GM23338 (cell line): ENCODE measurements at regions not wholly inside any gene's neighbourhood (a gene's known extent, or its start where the extent isn't known, plus 50 kb on each side); places are given as distances from the start of the nearest gene placed in this dataset.

Source experiments
- ATAC-seq: fragments of 200-7000 bp; cut with Tn5 transposase; 3 replicates; pipeline ENCODE4 v1.9.1; 2020
- DNase-seq: peaks from one replicate; pipeline ENCODE4 v3.0.0-alpha.2; 2015; ENCODE audit warnings: low spot score
- H2AFZ ChIP-seq: fragments of 200-600 bp; sonication (generic); 2 replicates; pipeline ENCODE4 v1.8.0; 2016; ENCODE audit warnings: antibody characterized with exemption, mild to moderate bottlenecking, moderate library complexity
- H3F3A ChIP-seq: fragments of 200-600 bp; sonication (generic); replicated peaks from 2 replicates; pipeline ENCODE4 v1.8.0; 2017; ENCODE audit warnings: antibody characterized with exemption, mixed run types, low read depth
- H3K27ac ChIP-seq: fragments of 200-600 bp; sonication (generic); 2 replicates; pipeline ENCODE4 v1.6.1; 2016; ENCODE audit warnings: low read depth
- H3K27me3 ChIP-seq: fragments of 200-600 bp; sonication (generic); 2 replicates; pipeline ENCODE4 v1.8.0; 2016; ENCODE audit warnings: mild to moderate bottlenecking, mixed run types, moderate library complexity; ENCODE audit not compliant: insufficient read depth
- H3K36me3 ChIP-seq: fragments of 200-600 bp; sonication (generic); 2 replicates; pipeline ENCODE4 v1.8.0; 2016; ENCODE audit warnings: mild to moderate bottlenecking; ENCODE audit not compliant: insufficient read depth
- H3K4me1 ChIP-seq: fragments of 200-600 bp; sonication (generic); 2 replicates; pipeline ENCODE4 v1.8.0; 2016; ENCODE audit warnings: mild to moderate bottlenecking, moderate library complexity; ENCODE audit not compliant: insufficient read depth
- H3K4me2 ChIP-seq: fragments of 200-600 bp; sonication (generic); 2 replicates; pipeline ENCODE4 v1.7.1; 2017; ENCODE audit warnings: mixed run types
- H3K4me3 ChIP-seq: fragments of 200-600 bp; sonication (generic); 2 replicates; pipeline ENCODE4 v1.6.1; 2016; ENCODE audit warnings: mixed run types
- H3K79me2 ChIP-seq: fragments of 200-600 bp; sonication (generic); replicated peaks from 2 replicates; pipeline ENCODE4 v1.8.0; 2017; ENCODE audit warnings: mild to moderate bottlenecking; ENCODE audit not compliant: insufficient read depth
- H3K9me2 ChIP-seq: fragments of 200-600 bp; sonication (generic); 2 replicates; pipeline ENCODE4 v1.8.0; 2017; ENCODE audit not compliant: insufficient read depth
- H4K20me1 ChIP-seq: fragments of 200-600 bp; sonication (generic); replicated peaks from 2 replicates; pipeline ENCODE4 v1.8.0; 2017; ENCODE audit warnings: mild to moderate bottlenecking; ENCODE audit not compliant: insufficient read depth
- H3K27ac Mint-ChIP-seq: 2 replicates; pipeline ENCODE4 v1.8.0; 2020; ENCODE audit warnings: inconsistent platforms, mild to moderate bottlenecking, moderate library complexity, mixed read lengths
- H3K27me3 Mint-ChIP-seq: 3 replicates; pipeline ENCODE4 v1.8.0; 2022; ENCODE audit warnings: low read depth, mild to moderate bottlenecking, moderate library complexity, mixed read lengths, inconsistent platforms; ENCODE audit not compliant: insufficient read depth, poor library complexity
- H3K36me3 Mint-ChIP-seq: 3 replicates; pipeline ENCODE4 v1.8.0; 2021; ENCODE audit warnings: low read depth, mild to moderate bottlenecking, inconsistent platforms, moderate library complexity, mixed read lengths
- H3K4me1 Mint-ChIP-seq: 3 replicates; pipeline ENCODE4 v1.8.0; 2020; ENCODE audit warnings: mild to moderate bottlenecking, inconsistent platforms, mixed read lengths
- H3K4me3 Mint-ChIP-seq: 3 replicates; pipeline ENCODE4 v1.8.0; 2021; ENCODE audit warnings: moderate library complexity, mild to moderate bottlenecking, inconsistent platforms, mixed read lengths
- H3K9me3 Mint-ChIP-seq: 3 replicates; pipeline ENCODE4 v1.8.0; 2020; ENCODE audit warnings: moderate library complexity, mild to moderate bottlenecking, inconsistent platforms, mixed read lengths
- CREB1 ChIP-seq: fragments of 250-450 bp; sonication (Bioruptor Pico); IDR thresholded peaks from 2 replicates; pipeline ENCODE4 v1.5.0; 2020; ENCODE audit warnings: low read depth, mild to moderate bottlenecking, moderate library complexity
- EZH2 ChIP-seq: fragments of 200-600 bp; sonication (generic); IDR thresholded peaks from one replicate; pipeline ENCODE4 v1.8.0; 2017; ENCODE audit warnings: antibody characterized with exemption, mild to moderate bottlenecking, low read depth; ENCODE audit not compliant: unreplicated experiment
- NANOG ChIP-seq: IDR thresholded peaks from 2 replicates; pipeline ENCODE4 v1.6.1; 2016; ENCODE audit warnings: antibody characterized with exemption, borderline replicate concordance
- POLR2AphosphoS5 ChIP-seq: IDR thresholded peaks from 2 replicates; pipeline ENCODE4 v1.6.1; 2016; ENCODE audit warnings: antibody characterized with exemption, low read depth
- STAT1 ChIP-seq: IDR thresholded peaks from one replicate; pipeline ENCODE4 v1.6.1; 2016; ENCODE audit warnings: antibody characterized with exemption; ENCODE audit not compliant: unreplicated experiment
- ZNF331 ChIP-seq: fragments of 250-450 bp; sonication (Bioruptor Pico); IDR thresholded peaks from 2 replicates; pipeline ENCODE4 v1.5.0; 2020; ENCODE audit warnings: low read depth, mild to moderate bottlenecking, moderate library complexity
- ZNF462 ChIP-seq: fragments of 250-450 bp; sonication (Bioruptor Pico); IDR thresholded peaks from 2 replicates; pipeline ENCODE4 v1.5.0; 2020; ENCODE audit warnings: mild to moderate bottlenecking, moderate library complexity

GRCh38 chr4:143082701-143083100 lies 102.0 kb upstream of the USP38 start (continued):
- TF ChIP-seq ZNF462 (no peak), POLR2AphosphoS5 (no peak)

- no peak overlapping the region for H3K4me3 Mint-ChIP-seq
- no peak for ATAC-seq
- H3K27ac Mint-ChIP-seq = no peak overlapping the region
- H3K27me3 ChIP-seq = no peaks in the 10 kb centered on the region
- no peaks in the 10 kb centered on the region for H3K4me1 ChIP-seq
- no peaks in the 10 kb centered on the region for H3K79me2 ChIP-seq
- peaks cover under 1% of the 10 kb centered on the region; the same call in 1 of the 3 replicates for H3K36me3 Mint-ChIP-seq
- H3K4me2 ChIP-seq = no peak overlapping the region
- H3F3A ChIP-seq = no peaks in the 10 kb centered on the region
- H3K4me3 ChIP-seq = no peak overlapping the region
- 0 out of 2 replicates have a peak, but pooled peaks cover 3% of the 10 kb centered on the region for H3K9me2 ChIP-seq
- no peak for DNase-seq
- H3K4me1 Mint-ChIP-seq = peaks cover under 1% of the 10 kb centered on the region; the same call in 1 of the 3 replicates
- no peaks in the 10 kb centered on the region for H4K20me1 ChIP-seq
- no peaks in the 10 kb centered on the region for H3K27me3 Mint-ChIP-seq
- no peaks in the 10 kb centered on the region for H3K36me3 ChIP-seq
- no peak overlapping the region for H3K27ac ChIP-seq
- no peak overlapping the region for H2AFZ ChIP-seq
- H3K9me3 Mint-ChIP-seq = no peaks in the 10 kb centered on the region; the same call in 2 of the 3 replicates
- TF ChIP-seq ZNF462 (no peak), STAT1 (no peak), NANOG (no peak), EZH2 (no peak), CREB1 (CRISPR knock-in tag) (no peak), ZNF331 (no peak)
Measured at GRCh38 chr4:143083756-143084472, 100.8 kb upstream of the USP38 start.
